Keratinocyte (primary cell): ENCODE measurements at regions not wholly inside any gene's neighbourhood (a gene's known extent, or its start where the extent isn't known, plus 50 kb on each side); places are given as distances from the start of the nearest gene placed in this dataset.

ENCODE experiments used
- DNase-seq: peaks from one replicate; pipeline ENCODE4 v3.0.0-alpha.2; 2011; ENCODE audit warnings: low read depth, missing footprints, low spot score
- FAIRE-seq: peaks from 2 replicates; lab custom pipeline; 2011; peaks lifted over from hg19 to GRCh38; lab: Jason Lieb, UNC
- H2AFZ ChIP-seq: 2 replicates; pipeline ENCODE4 v1.6.0; 2012; ENCODE audit warnings: low read length, control low read depth, inconsistent platforms; ENCODE audit not compliant: control insufficient read depth
- H3K27ac ChIP-seq: 2 replicates; pipeline ENCODE4 v1.5.1; 2011; ENCODE audit warnings: low read length; ENCODE audit not compliant: control insufficient read depth, insufficient read depth
- H3K27me3 ChIP-seq: 3 replicates; pipeline ENCODE4 v1.6.0; 2011; ENCODE audit warnings: low read length; ENCODE audit not compliant: control insufficient read depth, insufficient read depth; ENCODE audit errors: extremely low read depth
- H3K36me3 ChIP-seq, 2 experiments: 2 replicates in 1 of 2; 3 replicates in 1 of 2; pipeline ENCODE4 v1.5.1; 2011; ENCODE audit warnings: low read length in 2 of 2, mild to moderate bottlenecking in 1 of 2; ENCODE audit not compliant: control insufficient read depth in 2 of 2, insufficient read depth in 2 of 2; ENCODE audit errors: extremely low read depth in 1 of 2
- H3K4me1 ChIP-seq: 3 replicates; pipeline ENCODE4 v1.5.1; 2011; ENCODE audit warnings: low read length; ENCODE audit not compliant: control insufficient read depth, insufficient read depth; ENCODE audit errors: extremely low read depth
- H3K4me2 ChIP-seq: 3 replicates; pipeline ENCODE4 v1.6.0; 2011; ENCODE audit warnings: low read depth, low read length; ENCODE audit not compliant: control insufficient read depth, insufficient read depth; ENCODE audit errors: extremely low read depth
- H3K4me3 ChIP-seq, 3 experiments: fragments of 200-600 bp in 1 of 3; sonication (generic) in 1 of 3; 2 replicates in 2 of 3; 3 replicates in 1 of 3; pipeline ENCODE4 v1.5.1; 2011 to 2016; ENCODE audit warnings: low read length in 3 of 3, mild to moderate bottlenecking in 3 of 3, control low read depth in 2 of 3, inconsistent platforms in 1 of 3, low read depth in 1 of 3, mixed read lengths in 1 of 3, mixed run types in 1 of 3, moderate library complexity in 1 of 3; ENCODE audit not compliant: control insufficient read depth in 2 of 3, insufficient read depth in 2 of 3; ENCODE audit errors: extremely low read depth in 1 of 3
- H3K79me2 ChIP-seq: 2 replicates; pipeline ENCODE4 v1.6.0; 2012; ENCODE audit warnings: low read length; ENCODE audit not compliant: control insufficient read depth, insufficient read depth
- H3K9ac ChIP-seq: 3 replicates; pipeline ENCODE4 v1.6.0; 2011; ENCODE audit warnings: low read length; ENCODE audit not compliant: control insufficient read depth, insufficient read depth; ENCODE audit errors: extremely low read depth
- H3K9me1 ChIP-seq: 3 replicates; pipeline ENCODE4 v1.6.0; 2011; ENCODE audit warnings: low read length; ENCODE audit not compliant: control insufficient read depth, insufficient read depth; ENCODE audit errors: extremely low read depth
- H3K9me3 ChIP-seq: 2 replicates; pipeline ENCODE4 v1.5.1; 2012; ENCODE audit warnings: low read depth, low read length; ENCODE audit not compliant: control insufficient read depth
- H4K20me1 ChIP-seq: 3 replicates; pipeline ENCODE4 v1.6.0; 2011; ENCODE audit warnings: low read length; ENCODE audit not compliant: control insufficient read depth, insufficient read depth; ENCODE audit errors: extremely low read depth
- CTCF ChIP-seq, 3 experiments: IDR thresholded peaks in 1 of 3; conservative IDR thresholded peaks in 1 of 3; optimal IDR thresholded peaks in 1 of 3; 2 replicates in 2 of 3; 3 replicates in 1 of 3; pipeline versions ENCODE3 to v1.5.1; 2011; ENCODE audit warnings: low read length in 3 of 3, mild to moderate bottlenecking in 3 of 3, moderate library complexity in 2 of 3, control low read depth in 1 of 3, inconsistent platforms in 1 of 3; ENCODE audit not compliant: insufficient read depth in 2 of 3; ENCODE audit errors: extremely low read depth in 1 of 3
- EZH2 ChIP-seq: IDR thresholded peaks from one replicate; pipeline ENCODE4 v1.6.1; 2012; ENCODE audit warnings: inconsistent platforms, mild to moderate bottlenecking, low read length, moderate library complexity
- dilution Hi-C: fragments of 300-500 bp; cut with MboI; formaldehyde crosslinking; loops from one replicate; pipeline ENCODE4 v1.7.0; 2020; ENCODE audit warnings: low sequenced_read_pairs; ENCODE audit not compliant: extremely low pct_ligation_motif_present

DNA sequence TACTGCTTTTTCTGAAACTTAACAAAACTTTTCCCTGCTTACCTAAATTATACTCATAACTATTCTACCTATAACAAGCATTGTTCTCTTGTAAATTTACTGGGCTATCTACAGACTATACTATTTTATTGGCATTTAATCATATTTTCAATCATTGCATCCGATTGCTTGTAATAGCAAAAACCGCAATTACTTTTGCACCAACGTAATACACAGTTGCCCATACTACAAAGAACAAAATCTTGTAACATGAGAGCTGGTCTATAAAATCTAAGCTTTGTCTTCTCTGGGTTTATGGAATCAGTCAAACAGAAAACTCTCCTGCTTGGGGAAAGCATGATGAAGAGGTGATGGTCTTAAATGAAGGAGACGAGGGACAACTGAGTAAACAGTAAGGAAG is 463.4 kb upstream of the ST6GAL2 start:
- no peak for DNase-seq
- Histone ChIP-seq H3K27ac (no peak overlapping the region), H3K4me1 (no peaks in the 10 kb centered on the region), H3K79me2 (no peaks in the 10 kb centered on the region), H4K20me1 (no peaks in the 10 kb centered on the region), H3K4me3 (no peak overlapping the region), H3K9ac (no peak overlapping the region), H3K4me2 (no peak overlapping the region), H3K27me3 (no peaks in the 10 kb centered on the region), H3K9me1 (no peaks in the 10 kb centered on the region), H3K9me3 (no peaks in the 10 kb centered on the region), H2AFZ (no peak overlapping the region), H3K36me3 (no peaks in the 10 kb centered on the region)
- TF ChIP-seq CTCF (optimal IDR thresholded peaks at IDR 0.05 in 1 of 3, IDR thresholded peaks at IDR 0.05 in 1 of 3, conservative IDR thresholded peaks at IDR 0.05 in 1 of 3; ENCODE audit: extremely low read depth in 1 of 3, insufficient read depth in 2 of 3, low read length in 3 of 3), result no peak
- no peak for TF ChIP-seq EZH2
- dilution Hi-C loops, result no loop called here
- no peak for FAIRE-seq

DNA sequence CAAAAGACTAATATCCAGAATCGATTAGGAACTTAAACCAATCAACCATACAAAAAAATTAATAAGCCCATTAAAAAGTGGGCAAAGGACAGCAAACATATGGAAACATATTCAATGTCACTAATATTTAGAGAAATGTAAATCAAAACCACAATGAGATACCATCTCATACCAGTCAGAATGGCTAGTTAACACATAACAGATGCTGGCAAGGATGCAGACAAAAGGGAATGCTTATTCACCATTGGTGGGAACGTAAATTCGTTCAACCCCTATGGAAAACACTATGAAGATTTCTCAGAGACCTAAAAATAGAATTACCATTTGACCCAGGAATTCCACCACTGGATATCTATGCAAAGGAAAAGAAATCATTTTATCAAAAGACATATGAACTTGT is 468.2 kb upstream of the ST6GAL2 start:
- no peaks in the 10 kb centered on the region for H3K4me1 ChIP-seq
- H3K9me3 ChIP-seq, result no peaks in the 10 kb centered on the region
- no peak overlapping the region for H3K4me3 ChIP-seq
- no peaks in the 10 kb centered on the region for H3K27me3 ChIP-seq
- H3K79me2 ChIP-seq, result no peaks in the 10 kb centered on the region
- TF ChIP-seq CTCF (optimal IDR thresholded peaks at IDR 0.05 in 1 of 3, IDR thresholded peaks at IDR 0.05 in 1 of 3, conservative IDR thresholded peaks at IDR 0.05 in 1 of 3; ENCODE audit: extremely low read depth in 1 of 3, insufficient read depth in 2 of 3, low read length in 3 of 3) (no peak), EZH2 (no peak)
- no peaks in the 10 kb centered on the region for H4K20me1 ChIP-seq
- H3K9ac ChIP-seq, result no peak overlapping the region
- DNase-seq, result no peak
- H3K27ac ChIP-seq, result no peak overlapping the region
- H3K9me1 ChIP-seq, result no peaks in the 10 kb centered on the region
- dilution Hi-C loops, result no loop called here
- no peak for FAIRE-seq
- no peak overlapping the region for H3K4me2 ChIP-seq
- H3K36me3 ChIP-seq, result no peaks in the 10 kb centered on the region
- no peak overlapping the region for H2AFZ ChIP-seq
